Mesenchymal stem cell (in vitro differentiated cells and primary cell): ENCODE measurements at regions not wholly inside any gene's neighbourhood (a gene's known extent, or its start where the extent isn't known, plus 50 kb on each side); places are given as distances from the start of the nearest gene placed in this dataset.

Source experiments
- DNase-seq: peaks from one replicate; pipeline ENCODE4 v3.0.0-alpha.2; 2013
- H2AFZ ChIP-seq: one replicate; pipeline ENCODE4 v1.6.1; 2013; ENCODE audit warnings: low read depth, mild to moderate bottlenecking, control low read depth, inconsistent platforms, low read length, moderate library complexity
- H2AK5ac ChIP-seq: 2 replicates; pipeline ENCODE4 v1.6.1; 2013; ENCODE audit warnings: low read length, moderate library complexity, mild to moderate bottlenecking, inconsistent platforms; ENCODE audit not compliant: severe bottlenecking
- H2BK120ac ChIP-seq: one replicate; pipeline ENCODE4 v1.6.1; 2013; ENCODE audit warnings: low read depth, mild to moderate bottlenecking, inconsistent platforms, low read length, moderate library complexity
- H2BK12ac ChIP-seq, 2 experiments: one replicate each; pipeline ENCODE4 v1.6.1; 2013; ENCODE audit warnings: inconsistent platforms in 2 of 2, low read length in 2 of 2, mild to moderate bottlenecking in 2 of 2, moderate library complexity in 2 of 2, control low read depth in 1 of 2
- H2BK15ac ChIP-seq: one replicate; pipeline ENCODE4 v1.6.1; 2013; ENCODE audit warnings: mild to moderate bottlenecking, low read depth, inconsistent platforms; ENCODE audit not compliant: poor library complexity, severe bottlenecking
- H2BK5ac ChIP-seq: 2 replicates; pipeline ENCODE4 v1.6.1; 2013; ENCODE audit warnings: low read depth, mild to moderate bottlenecking, low read length, control low read depth, inconsistent platforms; ENCODE audit not compliant: poor library complexity, severe bottlenecking
- H3K14ac ChIP-seq, 2 experiments: one replicate each; pipeline ENCODE4 v1.6.1; 2013; ENCODE audit warnings: inconsistent platforms in 2 of 2, low read length in 2 of 2, control low read depth in 1 of 2, mild to moderate bottlenecking in 1 of 2, moderate library complexity in 1 of 2
- H3K18ac ChIP-seq, 2 experiments: one replicate each; pipeline ENCODE4 v1.6.1; 2013; ENCODE audit warnings: inconsistent platforms in 2 of 2, low read length in 2 of 2, control low read depth in 1 of 2, low read depth in 1 of 2, mild to moderate bottlenecking in 1 of 2
- H3K23ac ChIP-seq, 2 experiments: one replicate each; pipeline ENCODE4 v1.6.1; 2013; ENCODE audit warnings: inconsistent platforms in 2 of 2, low read length in 2 of 2, mild to moderate bottlenecking in 2 of 2, moderate library complexity in 2 of 2, control low read depth in 1 of 2
- H3K27ac ChIP-seq: 2 replicates; pipeline ENCODE4 v1.5.1; 2013; ENCODE audit warnings: mild to moderate bottlenecking, moderate library complexity, low read length, control low read depth, inconsistent platforms; ENCODE audit not compliant: poor library complexity, severe bottlenecking
- H3K27me3 ChIP-seq, 2 experiments: 2 replicates each; pipeline versions ENCODE4 v1.6.1 to v1.7.0; 2013; ENCODE audit warnings: low read length in 2 of 2, mild to moderate bottlenecking in 2 of 2, moderate library complexity in 2 of 2, control low read depth in 1 of 2, inconsistent platforms in 1 of 2; ENCODE audit not compliant: control insufficient read depth in 1 of 2, insufficient read depth in 1 of 2
- H3K36me3 ChIP-seq, 2 experiments: 2 replicates each; pipeline versions ENCODE4 v1.6.1 to v1.7.0; 2013; ENCODE audit warnings: low read length in 2 of 2, control low read depth in 1 of 2, inconsistent platforms in 1 of 2, low read depth in 1 of 2, mild to moderate bottlenecking in 1 of 2; ENCODE audit not compliant: insufficient read depth in 2 of 2, control insufficient read depth in 1 of 2
- H3K4ac ChIP-seq, 2 experiments: one replicate each; pipeline ENCODE4 v1.6.1; 2013; ENCODE audit warnings: inconsistent platforms in 2 of 2, low read length in 2 of 2, mild to moderate bottlenecking in 2 of 2, moderate library complexity in 2 of 2, control low read depth in 1 of 2, low read depth in 1 of 2
- H3K4me1 ChIP-seq: 2 replicates; pipeline ENCODE4 v1.6.1; 2013; ENCODE audit warnings: low read depth, low read length, control low read depth; ENCODE audit not compliant: control insufficient read depth, insufficient read depth
- H3K4me2 ChIP-seq: 2 replicates; pipeline ENCODE4 v1.6.1; 2013; ENCODE audit warnings: low read length, mild to moderate bottlenecking, inconsistent platforms; ENCODE audit not compliant: poor library complexity, severe bottlenecking
- H3K4me3 ChIP-seq, 2 experiments: 2 replicates each; pipeline versions ENCODE4 v1.5.1 to v1.7.0; 2013; ENCODE audit warnings: low read length in 2 of 2, mild to moderate bottlenecking in 2 of 2, control low read depth in 1 of 2, low read depth in 1 of 2; ENCODE audit not compliant: insufficient read depth in 1 of 2
- H3K79me1 ChIP-seq: replicated peaks from 2 replicates; pipeline ENCODE4 v1.6.1; 2013; ENCODE audit warnings: mild to moderate bottlenecking, control low read depth, low read length, inconsistent platforms; ENCODE audit not compliant: poor library complexity, severe bottlenecking
- H3K9ac ChIP-seq: 2 replicates; pipeline ENCODE4 v1.7.0; 2013; ENCODE audit warnings: mild to moderate bottlenecking, low read length, moderate library complexity
- H3K9me3 ChIP-seq: 2 replicates; pipeline ENCODE4 v1.7.0; 2013; ENCODE audit warnings: mild to moderate bottlenecking, low read length; ENCODE audit not compliant: control insufficient read depth
- H4K8ac ChIP-seq: one replicate; pipeline ENCODE4 v1.6.1; 2013; ENCODE audit warnings: inconsistent platforms, mild to moderate bottlenecking, low read length, moderate library complexity
- H4K91ac ChIP-seq: one replicate; pipeline ENCODE4 v1.6.1; 2013; ENCODE audit warnings: mild to moderate bottlenecking, low read length, inconsistent platforms
- WGBS: methylation state at CpG from one replicate; pipeline ENCODE4 v1.1.7; 2013; ENCODE audit warnings: mixed read lengths; 5-methylcytosine and 5-hydroxymethylcytosine counted together

DNA sequence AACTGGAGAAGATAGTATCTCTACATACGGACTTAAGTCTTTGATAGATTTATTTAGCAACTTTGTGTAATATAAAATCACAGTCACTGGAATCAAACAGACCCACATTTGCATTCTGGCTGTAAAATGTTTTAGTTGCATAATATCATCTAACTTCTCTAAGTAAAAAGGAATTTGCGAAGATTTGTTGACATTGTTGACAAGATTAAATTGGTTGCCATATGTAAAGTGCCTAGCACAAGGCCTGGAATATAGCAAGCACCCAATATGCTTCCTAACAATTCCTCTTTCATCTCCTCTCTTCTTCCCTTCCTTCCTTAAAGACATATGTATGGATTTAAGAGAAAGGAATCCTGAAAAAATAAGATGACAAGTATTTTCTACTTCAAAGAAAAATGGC, 295.4 kb upstream of the PPFIA2 start:
- no peak overlapping the region for H2AK5ac ChIP-seq
- H3K27ac ChIP-seq: no peak overlapping the region
- no peaks in the 10 kb centered on the region for H3K4me1 ChIP-seq
- no peaks in the 10 kb centered on the region for H3K79me1 ChIP-seq
- H2AFZ ChIP-seq: no peak overlapping the region
- H2BK120ac ChIP-seq: no peak overlapping the region
- no peak overlapping the region for H3K18ac ChIP-seq
- H2BK15ac ChIP-seq: no peak overlapping the region
- H3K4me3 ChIP-seq: no peak overlapping the region
- H2BK12ac ChIP-seq: no peak overlapping the region
- no peak overlapping the region for H4K8ac ChIP-seq
- H3K36me3 ChIP-seq: no peaks in the 10 kb centered on the region
- DNase-seq: no peak
- no peak overlapping the region for H3K23ac ChIP-seq
- no peak overlapping the region for H3K4ac ChIP-seq
- H4K91ac ChIP-seq: no peak overlapping the region
- no CpG with 5 or more reads among the region's 2 CpGs for WGBS
- H2BK5ac ChIP-seq: no peak overlapping the region
- H3K9ac ChIP-seq: no peak overlapping the region
- no peak overlapping the region for H3K4me2 ChIP-seq
- no peaks in the 10 kb centered on the region for H3K27me3 ChIP-seq
- no peak overlapping the region for H3K14ac ChIP-seq
- H3K9me3 ChIP-seq: peaks cover 11% of the 10 kb centered on the region

DNA sequence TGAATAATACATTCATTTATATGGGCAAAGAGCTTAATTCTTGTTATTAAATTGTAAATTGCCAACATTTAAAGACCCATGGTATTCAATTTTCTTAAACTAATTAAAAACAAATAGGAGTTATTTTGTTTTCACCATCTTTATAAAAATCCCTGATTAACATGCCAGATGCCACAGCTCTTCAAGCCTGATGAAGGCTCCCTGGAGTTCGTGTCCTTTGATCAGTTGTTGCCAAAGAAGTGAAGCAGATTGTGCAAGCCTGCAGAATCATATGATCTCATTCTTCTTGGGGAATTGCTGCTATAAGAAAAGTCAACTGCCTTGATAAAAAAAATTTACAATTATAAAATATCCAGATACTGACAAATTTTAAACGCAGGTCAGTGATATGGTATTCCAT, 288.3 kb upstream of the PPFIA2 start:
- Histone ChIP-seq H3K79me1 (no peaks in the 10 kb centered on the region), H4K91ac (no peak overlapping the region), H3K23ac (no peak overlapping the region), H2BK120ac (no peak overlapping the region), H2AFZ (no peak overlapping the region), H3K27ac (no peak overlapping the region), H3K14ac (no peak overlapping the region), H3K36me3 (no peaks in the 10 kb centered on the region), H3K27me3 (no peaks in the 10 kb centered on the region), H3K9me3 (no peaks in the 10 kb centered on the region), H4K8ac (no peak overlapping the region), H2BK12ac (no peak overlapping the region), H3K4me2 (no peak overlapping the region), H3K4ac (no peak overlapping the region), H3K4me1 (no peaks in the 10 kb centered on the region), H3K4me3 (no peak overlapping the region), H3K9ac (no peak overlapping the region), H2BK5ac (no peak overlapping the region), H2BK15ac (no peak overlapping the region), H3K18ac (no peak overlapping the region), H2AK5ac (no peak overlapping the region)
- 63% methylated on average over 2 of the region's 2 CpGs for WGBS
- no peak for DNase-seq

DNA sequence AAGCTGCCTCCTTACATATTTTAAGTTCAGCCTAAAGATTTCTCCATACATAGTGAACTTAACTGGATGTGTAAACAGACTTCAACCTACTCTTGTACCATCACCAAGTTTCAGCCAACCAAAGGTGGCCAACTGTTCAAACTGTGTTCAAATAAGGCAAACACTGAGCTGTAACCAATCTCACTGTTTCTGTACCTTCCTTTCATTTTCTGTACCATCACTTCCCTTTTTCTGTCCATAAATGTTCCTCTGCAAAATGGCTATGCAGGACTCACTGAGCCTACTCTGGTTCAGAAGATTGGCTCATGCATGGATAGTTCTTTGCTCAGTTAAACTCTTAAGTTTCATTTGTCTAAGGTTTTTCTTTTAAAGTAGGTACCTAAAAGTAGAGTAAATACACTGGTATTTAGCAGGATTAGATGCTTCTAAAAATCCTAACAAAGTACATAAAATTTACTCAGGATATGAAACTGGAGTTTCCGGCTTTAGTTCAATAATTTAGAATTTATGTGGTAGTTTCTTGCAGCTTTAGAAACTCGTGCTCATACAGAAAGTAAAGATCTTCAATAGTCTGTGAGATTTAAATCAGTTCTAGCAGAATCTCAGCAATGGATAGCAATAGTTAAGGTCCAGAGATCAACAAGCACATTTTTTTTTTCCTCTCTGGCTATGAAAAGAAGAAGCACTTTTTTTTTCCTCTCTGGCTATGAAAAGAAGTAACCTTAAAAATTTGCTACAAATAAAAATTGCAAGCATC, 282.0 kb upstream of the PPFIA2 start:
- Histone ChIP-seq H2AFZ (no peak overlapping the region), H3K79me1 (no peaks in the 10 kb centered on the region), H3K14ac (no peak overlapping the region), H3K18ac (no peak overlapping the region), H3K4ac (no peak overlapping the region), H4K8ac (no peak overlapping the region), H3K9me3 (no peaks in the 10 kb centered on the region), H3K27ac (no peak overlapping the region), H3K4me1 (no peaks in the 10 kb centered on the region), H2BK15ac (no peak overlapping the region), H2AK5ac (no peak overlapping the region), H2BK12ac (no peak overlapping the region), H3K27me3 (no peaks in the 10 kb centered on the region), H2BK5ac (no peak overlapping the region), H3K4me3 (no peak overlapping the region), H3K36me3 (no peaks in the 10 kb centered on the region), H3K9ac (no peak overlapping the region), H3K4me2 (no peak overlapping the region), H4K91ac (no peak overlapping the region), H3K23ac (no peak overlapping the region), H2BK120ac (no peak overlapping the region)
- WGBS: no CpG with 5 or more reads among the region's 2 CpGs
- no peak for DNase-seq

DNA sequence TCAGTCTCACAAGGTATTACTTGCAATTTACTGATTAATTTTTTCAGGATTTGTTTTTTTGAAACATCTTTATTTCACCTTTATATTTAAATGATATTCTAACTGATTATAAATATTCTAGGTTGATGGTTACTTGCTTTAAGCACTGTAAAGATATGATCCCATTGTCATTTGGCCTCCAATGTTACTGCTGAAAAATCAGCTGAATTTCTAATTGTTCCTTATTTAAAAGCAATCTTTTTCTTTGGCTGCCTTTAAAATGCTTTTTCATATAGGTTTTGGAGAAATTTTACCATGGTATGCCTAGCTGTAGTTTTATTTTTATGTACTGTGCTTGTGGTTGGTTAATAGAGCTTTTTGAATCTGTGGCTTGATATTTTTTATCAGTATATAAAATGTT, 275.6 kb upstream of the PPFIA2 start:
- no peak for DNase-seq
- Histone ChIP-seq H2BK5ac (no peak overlapping the region), H3K36me3 (no peaks in the 10 kb centered on the region)

More for the DNA sequence above, 275.6 kb upstream of the PPFIA2 start:
- Histone ChIP-seq H3K4me3 (no peak overlapping the region), H3K4ac (no peak overlapping the region), H4K91ac (no peak overlapping the region), H3K27ac (no peak overlapping the region), H3K9ac (no peak overlapping the region), H2BK120ac (no peak overlapping the region), H3K27me3 (no peaks in the 10 kb centered on the region), H3K4me1 (no peaks in the 10 kb centered on the region), H3K79me1 (no peaks in the 10 kb centered on the region), H2BK12ac (no peak overlapping the region), H2BK15ac (no peak overlapping the region), H3K14ac (no peak overlapping the region), H3K9me3 (peaks cover 4% of the 10 kb centered on the region), H3K18ac (no peak overlapping the region), H4K8ac (no peak overlapping the region), H3K23ac (no peak overlapping the region), H2AK5ac (no peak overlapping the region), H3K4me2 (no peak overlapping the region), H2AFZ (no peak overlapping the region)
